GM18873 (cell line): ENCODE measurements at regions not wholly inside any gene's neighbourhood (a gene's known extent, or its start where the extent isn't known, plus 50 kb on each side); places are given as distances from the start of the nearest gene placed in this dataset.
"Not testable (repeated sequence)": the region's sequence is repeated elsewhere in the genome, so short reads cannot be mapped to it uniquely, and the experiment has no call there.

Experiments used
- ATAC-seq: cut with Tn5 transposase; IDR thresholded peaks from one replicate; pipeline ENCODE4 v1.9.1; 2021; ENCODE audit warnings: mild to moderate bottlenecking, moderate library complexity, moderate number of reproducible peaks; ENCODE audit not compliant: unreplicated experiment, low FRiP score

- not testable (repeated sequence) for ATAC-seq
These were observed 4092.8 kb upstream of the TPTE start for GRCh38 chr21:6428498-6429092.

GRCh38 chr21:6429924-6430323 lies 4091.5 kb upstream of the TPTE start:
- ATAC-seq: not testable (repeated sequence)

- not testable (repeated sequence) for ATAC-seq
These were observed 4088.2 kb upstream of the TPTE start for GRCh38 chr21:6433149-6433548.

DNA sequence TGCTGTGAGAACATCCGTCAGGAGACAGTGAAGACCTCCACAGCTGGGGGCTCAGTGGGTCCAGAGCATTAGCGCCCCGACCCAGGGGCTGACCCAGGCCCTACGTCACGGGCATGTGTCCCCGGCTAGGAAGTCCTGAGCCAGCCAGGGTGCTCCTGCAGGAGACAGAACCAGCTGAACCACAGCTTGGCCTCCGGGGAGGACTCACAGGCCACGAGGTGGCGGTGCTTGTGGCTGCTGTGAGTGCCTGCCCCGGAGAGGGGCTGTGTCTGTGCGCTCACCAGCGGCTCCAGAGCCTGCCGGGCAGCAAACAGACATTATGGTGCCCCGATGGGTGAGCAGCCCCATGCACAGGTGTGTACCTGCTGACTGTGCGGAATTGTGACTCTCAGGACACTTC lies 4085.2 kb upstream of the TPTE start:
- ATAC-seq: not testable (repeated sequence)

DNA sequence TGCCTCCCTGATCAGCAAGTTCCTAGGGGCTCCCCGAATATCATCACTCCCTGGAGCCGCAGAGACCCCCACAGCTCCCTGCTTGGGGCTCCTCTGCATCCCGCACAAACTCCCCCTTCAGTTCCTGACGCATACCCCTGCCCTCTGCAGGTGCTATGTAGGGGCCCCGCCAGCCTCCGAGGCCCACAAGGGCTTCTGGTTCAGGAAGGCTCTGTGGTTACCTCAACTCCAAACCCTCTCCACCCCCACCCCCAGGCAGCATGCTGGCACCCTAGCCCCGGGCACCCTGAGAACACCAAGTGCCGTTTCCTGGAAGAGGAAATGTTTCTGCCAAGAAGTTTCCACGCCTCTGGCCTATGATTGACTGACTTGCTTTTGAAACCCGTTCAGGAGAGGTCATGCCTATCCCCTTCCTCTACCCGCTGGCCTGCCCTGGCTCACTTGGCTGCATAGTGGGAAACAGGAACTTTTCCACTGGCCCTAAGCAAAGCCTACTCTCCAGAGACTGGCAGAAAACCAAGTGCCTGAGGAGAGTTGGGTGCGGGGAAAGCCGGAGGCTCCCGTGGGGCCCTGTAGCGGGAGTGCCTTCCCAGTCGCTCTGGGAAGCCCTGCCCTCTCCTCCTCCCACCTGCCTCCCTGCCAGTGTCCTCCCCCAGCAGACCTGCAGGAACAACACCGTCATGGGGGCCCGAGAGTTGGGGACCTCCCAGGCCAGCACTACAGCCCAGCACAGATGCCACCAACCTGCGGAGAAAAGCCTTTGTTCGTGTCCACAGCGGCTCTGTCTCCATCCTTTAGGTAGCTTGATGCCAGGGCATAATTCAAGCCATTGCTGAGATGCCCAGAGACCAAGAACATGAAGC lies 4084.2 kb upstream of the TPTE start:
- ATAC-seq: not testable (repeated sequence)

- ATAC-seq: not testable (repeated sequence)
These were observed 4083.6 kb upstream of the TPTE start for GRCh38 chr21:6437834-6438187.

DNA sequence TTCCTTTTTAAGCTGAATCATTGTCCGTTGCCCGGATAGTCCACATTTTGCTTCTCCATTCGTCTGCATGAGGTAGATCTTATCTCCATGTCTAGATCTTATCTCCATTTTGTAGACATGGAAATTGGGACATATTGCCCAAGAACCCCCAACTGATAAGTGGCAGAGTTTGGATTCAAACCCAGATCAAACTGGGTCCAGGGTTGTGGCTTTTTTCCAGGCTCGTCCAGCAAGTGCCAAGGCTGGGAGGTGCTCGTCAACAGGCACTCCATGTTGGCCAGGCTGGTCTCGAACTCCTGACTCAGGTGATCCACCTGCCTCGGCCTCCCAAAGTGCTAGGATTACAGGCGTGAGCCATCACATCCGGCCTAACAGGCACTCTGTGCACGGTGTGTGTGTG lies 4082.3 kb upstream of the TPTE start:
- not testable (repeated sequence) for ATAC-seq

DNA sequence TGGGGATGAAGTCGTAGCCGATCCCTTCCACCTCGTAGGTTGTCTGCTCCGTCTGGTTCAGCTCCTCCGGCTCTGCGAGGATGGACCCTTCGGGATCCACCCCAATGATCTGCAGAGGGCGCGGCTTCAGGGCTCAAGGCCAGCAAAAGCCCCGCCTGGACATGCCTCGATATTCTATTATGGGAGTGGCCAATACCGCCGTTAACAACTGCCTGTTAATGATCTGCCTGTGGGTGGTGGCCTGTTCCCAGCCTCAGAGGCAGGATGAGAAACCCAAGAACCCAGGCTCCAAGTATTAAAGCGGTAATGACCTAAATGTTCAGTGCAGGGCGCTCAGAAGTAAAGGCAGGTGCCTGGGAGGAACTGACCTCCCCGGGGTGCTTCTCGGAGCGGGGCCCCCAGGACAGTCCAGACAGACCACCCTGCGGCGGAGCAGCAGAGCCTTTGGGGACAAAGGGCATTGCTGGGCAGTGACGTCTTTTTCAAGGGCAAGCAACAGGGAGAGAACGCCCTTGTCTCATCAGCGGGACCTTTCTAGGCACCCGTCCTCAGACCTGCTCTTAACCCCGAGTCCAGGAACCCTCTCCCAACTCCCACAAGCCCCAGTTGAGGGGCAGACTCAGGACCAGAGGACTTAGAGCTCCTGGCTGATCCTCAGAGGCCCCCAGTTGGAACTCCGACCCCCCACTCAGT lies 4066.6 kb upstream of the TPTE start:
- not testable (repeated sequence) for ATAC-seq

DNA sequence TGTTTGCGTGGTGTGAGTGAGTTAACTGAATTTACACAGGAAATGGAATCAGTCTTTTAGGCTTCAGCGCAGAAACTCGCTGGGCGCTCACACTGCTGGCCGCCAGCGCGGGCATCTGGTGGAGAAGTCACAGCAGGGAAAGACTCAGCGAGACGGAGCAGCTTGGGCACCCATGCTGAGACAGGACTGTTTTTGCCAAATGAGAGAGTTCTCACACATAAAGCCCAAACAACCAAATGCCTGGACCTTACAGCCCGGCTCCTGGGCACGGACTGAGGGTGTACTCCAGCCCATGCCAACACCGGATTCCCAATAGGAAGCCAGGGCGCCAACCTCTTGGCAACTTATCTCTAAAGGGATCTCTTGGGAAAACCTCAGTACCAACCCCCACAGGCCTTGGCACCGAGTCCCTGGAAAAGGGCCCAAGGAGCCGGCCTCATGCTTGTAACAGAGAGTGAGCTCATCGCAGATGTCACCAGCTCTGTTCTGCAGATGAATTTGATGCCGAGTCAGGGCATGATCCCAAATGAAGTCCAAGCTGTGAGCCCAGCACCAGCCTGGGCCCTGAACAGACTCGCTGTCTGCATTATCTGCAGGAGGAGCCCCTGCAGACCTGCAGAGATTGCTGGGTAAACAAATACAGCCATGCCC lies 4065.2 kb upstream of the TPTE start:
- ATAC-seq: not testable (repeated sequence)

- not testable (repeated sequence) for ATAC-seq
These were observed 4061.6 kb upstream of the TPTE start for GRCh38 chr21:6459761-6460160.

GRCh38 chr21:6461358-6461757 lies 4060.0 kb upstream of the TPTE start:
- ATAC-seq: not testable (repeated sequence)

- not testable (repeated sequence) for ATAC-seq
These were observed 4057.0 kb upstream of the TPTE start for GRCh38 chr21:6464419-6464818.

GRCh38 chr21:6466081-6466698 lies 4055.2 kb upstream of the TPTE start:
- not testable (repeated sequence) for ATAC-seq

DNA sequence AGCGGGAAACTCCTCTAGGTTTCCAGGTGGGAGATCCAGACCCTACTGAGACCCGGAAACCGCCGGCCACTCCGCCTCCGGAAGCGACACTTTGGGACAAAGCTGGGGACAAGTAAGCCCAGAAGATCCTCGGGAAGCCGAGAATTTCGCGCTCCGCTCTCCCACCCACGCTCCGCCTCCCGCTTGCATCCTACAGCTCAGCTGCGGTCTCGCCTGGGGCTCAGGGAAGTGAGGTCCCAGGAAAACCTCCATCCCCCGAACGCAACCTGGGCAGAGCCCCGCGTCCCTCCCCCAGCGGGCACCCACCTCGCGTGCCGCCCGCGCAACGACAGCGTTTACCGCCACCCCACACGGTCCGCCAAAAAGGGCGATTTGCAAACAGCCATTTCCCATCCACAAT lies 4054.7 kb upstream of the TPTE start:
- ATAC-seq: not testable (repeated sequence)

DNA sequence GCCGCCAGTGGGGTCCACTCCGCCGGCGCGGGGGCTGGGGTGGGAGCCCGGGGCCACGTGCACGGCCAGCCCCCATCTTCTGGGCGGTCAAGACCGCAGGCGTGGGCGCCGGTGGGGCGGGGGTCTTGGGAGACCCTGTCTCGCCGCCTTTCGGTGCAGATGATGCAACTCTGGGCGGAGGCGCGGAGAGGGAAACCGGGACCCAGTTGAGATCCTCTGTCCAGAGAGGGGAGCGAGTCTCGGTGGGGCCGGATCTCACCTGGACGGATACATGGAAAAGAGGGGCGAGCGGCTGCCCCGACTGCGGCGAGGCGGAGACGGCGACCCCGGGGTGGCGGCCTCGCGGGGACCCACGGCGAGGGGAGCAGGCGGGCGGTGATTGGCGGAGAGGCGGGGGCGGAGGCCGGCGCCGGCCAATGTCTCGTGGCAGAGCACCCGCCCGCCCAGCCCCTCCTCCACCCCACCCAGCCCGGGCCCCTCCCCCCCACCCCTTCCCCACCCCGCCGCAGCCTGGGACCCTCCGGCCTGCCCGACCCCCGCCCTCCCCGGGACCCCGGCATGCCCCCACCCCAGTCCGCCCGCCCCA lies 4054.1 kb upstream of the TPTE start:
- not testable (repeated sequence) for ATAC-seq

GRCh38 chr21:6467907-6468306 lies 4053.5 kb upstream of the TPTE start:
- not testable (repeated sequence) for ATAC-seq

GRCh38 chr21:6468331-6468860 lies 4053.0 kb upstream of the TPTE start:
- ATAC-seq: not testable (repeated sequence)

- ATAC-seq: not testable (repeated sequence)
These were observed 4047.0 kb upstream of the TPTE start for GRCh38 chr21:6474250-6474968.

DNA sequence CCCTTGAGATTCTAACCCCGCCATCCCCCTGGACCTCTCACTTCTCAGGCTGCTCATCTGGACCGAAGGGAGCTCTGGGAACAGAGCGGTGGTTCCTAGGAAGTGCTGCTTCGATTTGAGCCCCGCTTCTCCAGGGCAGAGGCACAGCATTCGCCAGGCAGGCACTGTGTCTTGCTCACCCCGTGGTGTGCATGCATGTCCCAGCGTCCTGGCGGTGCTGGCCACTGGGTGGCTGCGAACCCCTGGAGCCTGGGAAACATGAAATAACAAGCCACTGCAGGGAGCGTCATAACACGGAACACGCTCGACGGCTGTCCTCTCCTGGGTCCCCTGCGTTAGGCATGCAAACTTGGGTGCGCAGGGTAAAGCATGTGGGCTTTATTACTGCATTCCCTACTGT lies 4040.3 kb upstream of the TPTE start:
- ATAC-seq: not testable (repeated sequence)
